Hematopoietic multipotent progenitor cell (in vitro differentiated cells): ENCODE measurements at regions not wholly inside any gene's neighbourhood (a gene's known extent, or its start where the extent isn't known, plus 50 kb on each side); places are given as distances from the start of the nearest gene placed in this dataset.
"Not testable (repeated sequence)": the region's sequence is repeated elsewhere in the genome, so short reads cannot be mapped to it uniquely, and the experiment has no call there.

Source experiments
- DNase-seq, 3 donors: peaks; one replicate each; pipeline ENCODE4 v3.0.0-alpha.2; 2011 to 2015; ENCODE audit warnings: low read depth in 2 of 3, low spot score in 2 of 3

GRCh38 chr6:76862936-76863335, 600.4 kb downstream of the HTR1B start:
- DNase-seq: no peak

- no peak for DNase-seq
These were observed 601.9 kb downstream of the HTR1B start for GRCh38 chr6:76861403-76861802.

- no peak for DNase-seq
These were observed 607.2 kb downstream of the HTR1B start for GRCh38 chr6:76856065-76856464.

- no peak for DNase-seq
These were observed 610.5 kb downstream of the HTR1B start for GRCh38 chr6:76852776-76853175.

GRCh38 chr6:76849274-76849970, 613.9 kb downstream of the HTR1B start:
- DNase-seq: not testable (repeated sequence)

- DNase-seq: no peak
These were observed 620.1 kb downstream of the HTR1B start for GRCh38 chr6:76843054-76843822.

- no peak for DNase-seq
These were observed 622.4 kb downstream of the HTR1B start for GRCh38 chr6:76840865-76841264.

GRCh38 chr6:76840041-76840745, 623.1 kb downstream of the HTR1B start:
- no peak for DNase-seq

GRCh38 chr6:76839505-76839904, 623.8 kb downstream of the HTR1B start:
- no peak for DNase-seq

GRCh38 chr6:76837564-76837963, 625.7 kb downstream of the HTR1B start:
- no peak for DNase-seq

- DNase-seq: no peak
These were observed 627.6 kb downstream of the HTR1B start for GRCh38 chr6:76835695-76836094.

- DNase-seq: no peak
These were observed 628.0 kb downstream of the HTR1B start for GRCh38 chr6:76835293-76835692.

- DNase-seq: no peak
These were observed 628.9 kb downstream of the HTR1B start for GRCh38 chr6:76834399-76834798.

- DNase-seq: no peak
These were observed 632.0 kb downstream of the HTR1B start for GRCh38 chr6:76831299-76831698.

GRCh38 chr6:76823578-76823977, 639.7 kb downstream of the HTR1B start:
- not testable (repeated sequence) for DNase-seq

- DNase-seq: no peak
These were observed 644.8 kb downstream of the HTR1B start for GRCh38 chr6:76818451-76818850.

- DNase-seq: no peak
These were observed 645.9 kb downstream of the HTR1B start for GRCh38 chr6:76817429-76817828.

GRCh38 chr6:76814496-76815458, 648.5 kb downstream of the HTR1B start:
- DNase-seq: no peak

- DNase-seq: no peak
These were observed 653.0 kb downstream of the HTR1B start for GRCh38 chr6:76810286-76810685.

GRCh38 chr6:76803038-76803580, 660.2 kb downstream of the HTR1B start:
- DNase-seq: no peak
